K562 (cell line): ENCODE measurements at regions not wholly inside any gene's neighbourhood (a gene's known extent, or its start where the extent isn't known, plus 50 kb on each side); places are given as distances from the start of the nearest gene placed in this dataset.

Experiments
- ATAC-seq: fragments of 200-7000 bp; cut with Tn5 transposase; 3 replicates; pipeline ENCODE4 v1.9.1; 2020; ENCODE audit warnings: moderate library complexity
- BruUV-seq: library from RNA; stranded (reverse); fragments of 400-500 nt; replicated peaks from 2 replicates; lab custom pipeline; 2021; lab: Mats Ljungman, UMichigan
- CTCF ChIA-PET: fragments of 300-600 bp; formaldehyde crosslinking; extraction: SDS; loops from one replicate; lab custom pipeline; 2021; ENCODE audit warnings: low intra/inter-chr PET ratio; lab: Yijun Ruan, JAX
- POLR2A ChIA-PET: fragments of 300-600, 350-650 bp; sonication (Branson Sonifier 250); formaldehyde crosslinking; extraction: SDS; loops from one replicate; lab custom pipeline; 2021; ENCODE audit warnings: antibody characterized with exemption, inconsistent platforms; lab: Yijun Ruan, JAX
- DNase-seq, 4 experiments: peaks; one replicate each; pipeline versions ENCODE4 v3.0.0 to v3.0.0-alpha.2; 2011 to 2018; ENCODE audit warnings: low spot score in 3 of 4, mixed read lengths in 3 of 4; ENCODE audit errors: extremely low read depth in 1 of 4
- FAIRE-seq: peaks from 2 replicates; lab custom pipeline; 2011; peaks lifted over from hg19 to GRCh38; lab: Jason Lieb, UNC
- H2AFZ ChIP-seq: 2 replicates; pipeline ENCODE4 v1.6.0; 2011; ENCODE audit warnings: low read depth, low read length, control low read depth, inconsistent platforms
- H3K27ac ChIP-seq: fragments of 200-600 bp; 3 replicates; pipeline ENCODE4 v1.8.0; 2011; ENCODE audit warnings: low read depth, mild to moderate bottlenecking, control low read depth, inconsistent platforms, low read length, moderate library complexity, mixed read lengths; ENCODE audit errors: extremely low read depth
- H3K27me3 ChIP-seq, 2 experiments: fragments of 300-600 bp in 1 of 2; 2 replicates in 1 of 2; 3 replicates in 1 of 2; pipeline versions ENCODE4 v1.6.0 to v1.8.0; 2011; ENCODE audit warnings: inconsistent platforms in 2 of 2, low read length in 2 of 2, mild to moderate bottlenecking in 1 of 2, mixed read lengths in 1 of 2, moderate library complexity in 1 of 2; ENCODE audit not compliant: control insufficient read depth in 2 of 2, insufficient read depth in 2 of 2
- H3K36me3 ChIP-seq: fragments of 300-600 bp; 3 replicates; pipeline ENCODE4 v1.8.0; 2011; ENCODE audit warnings: mild to moderate bottlenecking, low read length, inconsistent platforms; ENCODE audit not compliant: control insufficient read depth, insufficient read depth
- H3K4me1 ChIP-seq, 2 experiments: fragments of 200-600 bp in 1 of 2; replicated peaks in 1 of 2; 2 replicates in 1 of 2; 3 replicates in 1 of 2; pipeline versions ENCODE4 v1.5.1 to v1.8.0; 2011; ENCODE audit warnings: inconsistent platforms in 2 of 2, low read length in 2 of 2, mild to moderate bottlenecking in 1 of 2, mixed read lengths in 1 of 2, moderate library complexity in 1 of 2; ENCODE audit not compliant: control insufficient read depth in 2 of 2, insufficient read depth in 2 of 2
- H3K4me2 ChIP-seq: 2 replicates; pipeline ENCODE4 v1.6.1; 2011; ENCODE audit warnings: low read length, control low read depth, inconsistent platforms, mixed read lengths; ENCODE audit not compliant: insufficient read depth
- H3K4me3 ChIP-seq: fragments of 200-600 bp; sonication (generic), shearing (Covaris generic); 2 replicates; pipeline ENCODE4 v1.5.1; 2016; ENCODE audit warnings: control low read depth, inconsistent platforms
- H3K79me2 ChIP-seq: fragments of 200-600 bp; 3 replicates; pipeline ENCODE4 v1.8.0; 2011; ENCODE audit warnings: low read length, inconsistent platforms; ENCODE audit not compliant: control insufficient read depth, insufficient read depth
- H3K9ac ChIP-seq, 2 experiments: 2 replicates each; pipeline versions ENCODE4 v1.6.0 to v1.6.1; 2011; ENCODE audit warnings: low read depth in 2 of 2, low read length in 2 of 2, control low read depth in 1 of 2, inconsistent platforms in 1 of 2, mild to moderate bottlenecking in 1 of 2, mixed read lengths in 1 of 2; ENCODE audit not compliant: insufficient read depth in 1 of 2
- H3K9me1 ChIP-seq: one replicate; pipeline ENCODE4 v1.6.0; 2011; ENCODE audit warnings: inconsistent platforms, mild to moderate bottlenecking, low read length, moderate library complexity; ENCODE audit not compliant: control insufficient read depth, insufficient read depth
- H3K9me3 ChIP-seq: replicated peaks from 2 replicates; pipeline ENCODE4 v1.5.1; 2011; ENCODE audit warnings: low read depth, low read length, inconsistent platforms; ENCODE audit not compliant: control insufficient read depth, insufficient read depth
- H4K20me1 ChIP-seq: replicated peaks from 2 replicates; pipeline ENCODE4 v1.6.1; 2011; ENCODE audit warnings: low read length, inconsistent platforms, mixed read lengths; ENCODE audit not compliant: control insufficient read depth, insufficient read depth
- CREB3L1 ChIP-seq: fragments of 450-650 bp; IDR thresholded peaks from 2 replicates; pipeline ENCODE4 v1.6.1; 2014; ENCODE audit warnings: low read depth, mild to moderate bottlenecking, moderate library complexity, borderline replicate concordance
- ELF1 ChIP-seq: fragments of 200-800 bp; sonication (Bioruptor generic); IDR thresholded peaks from 2 replicates; pipeline ENCODE4 v1.6.1; 2016; ENCODE audit warnings: missing genetic modification characterization, missing compliant biosample characterization
- HMG20B ChIP-seq: fragments of 250-450 bp; sonication (Bioruptor Pico); IDR thresholded peaks from 2 replicates; pipeline ENCODE4 v1.5.0; 2021; ENCODE audit warnings: mild to moderate bottlenecking
- KAT2B ChIP-seq: IDR thresholded peaks from one replicate; pipeline ENCODE4 v1.6.1; 2012; ENCODE audit warnings: low read depth, mild to moderate bottlenecking, control low read depth, inconsistent platforms, low read length, moderate library complexity
- MAZ ChIP-seq, 2 experiments: fragments of 450-650 bp in 1 of 2; sonication (generic) in 1 of 2; formaldehyde crosslinking; IDR thresholded peaks in 1 of 2; conservative IDR thresholded peaks in 1 of 2; 2 replicates each; pipeline versions ENCODE4 v1.4.0 to v1.5.0; 2020; ENCODE audit warnings: mild to moderate bottlenecking in 1 of 2, missing genetic modification reagents in 1 of 2
- NR4A1 ChIP-seq, 2 experiments: fragments of 250-450 bp in 1 of 2; fragments of 450-650 bp in 1 of 2; sonication (Bioruptor Pico) in 1 of 2; IDR thresholded peaks; 2 replicates each; pipeline versions ENCODE4 v1.4.0 to v1.6.1; 2016 to 2020; ENCODE audit warnings: mild to moderate bottlenecking in 2 of 2, missing compliant biosample characterization in 1 of 2, missing genetic modification characterization in 1 of 2, moderate library complexity in 1 of 2
- PKNOX1 ChIP-seq: fragments of 450-650 bp; IDR thresholded peaks from 2 replicates; pipeline ENCODE4 v1.6.1; 2016
- TEAD4 ChIP-seq, 2 experiments: sonication (generic) in 1 of 2; formaldehyde crosslinking in 1 of 2; IDR thresholded peaks; 2 replicates each; pipeline versions ENCODE4 v1.6.1 to v1.8.0; 2012 to 2022; ENCODE audit warnings: borderline replicate concordance in 1 of 2, inconsistent platforms in 1 of 2, low read length in 1 of 2, mild to moderate bottlenecking in 1 of 2, missing genetic modification reagents in 1 of 2
- ZNF146 ChIP-seq: IDR thresholded peaks from one replicate; pipeline ENCODE4 v1.6.1; 2018; ENCODE audit warnings: missing compliant biosample characterization; ENCODE audit not compliant: unreplicated experiment
- ZNF586 ChIP-seq: fragments of 450-650 bp; formaldehyde crosslinking; conservative IDR thresholded peaks from 2 replicates; pipeline ENCODE4 v1.4.0; 2020; ENCODE audit warnings: mild to moderate bottlenecking, moderate library complexity
- ZNF592 ChIP-seq: fragments of 450-650 bp; IDR thresholded peaks from 2 replicates; pipeline ENCODE4 v1.6.1; 2017; ENCODE audit warnings: antibody characterized with exemption, mild to moderate bottlenecking
- WGBS: fragments of 100-300 bp; shearing (Covaris generic); methylation state at CpG from one replicate; pipeline ENCODE4 v1.1.6; 2016; ENCODE audit warnings: low coverage, mixed read lengths; ENCODE audit not compliant: insufficient coverage; ENCODE audit errors: missing lambda C conversion rate; 5-methylcytosine and 5-hydroxymethylcytosine counted together
- in situ Hi-C: fragments of 300-500 bp; cut with MboI; formaldehyde crosslinking; loops from 4 replicates; pipeline ENCODE4 v1.15.0; 2018; ENCODE audit warnings: inconsistent platforms, mixed read lengths
- intact Hi-C: fragments of 100-400 bp; cut with micrococcal nuclease; formaldehyde crosslinking; loops from 2 replicates; pipeline ENCODE4 v1.14.2; 2022

- TF ChIP-seq NR4A1 (CRISPR knock-in tag; IDR thresholded peaks at IDR 0.05): no peak
- no peak for TF ChIP-seq NR4A1 (tag; IDR thresholded peaks at IDR 0.05)
- no peak for TF ChIP-seq ZNF586 (CRISPR knock-in tag)
- no peak for TF ChIP-seq HMG20B (CRISPR knock-in tag)
- TF ChIP-seq PKNOX1: no peak
- no peak for TF ChIP-seq KAT2B
- no peak for TF ChIP-seq ZNF146 (CRISPR knock-in tag)
- TF ChIP-seq ELF1 (tag): no peak
- no peak for TF ChIP-seq CREB3L1
- TF ChIP-seq MAZ (CRISPR knock-in tag; conservative IDR thresholded peaks at IDR 0.05 in 1 of 2, IDR thresholded peaks at IDR 0.05 in 1 of 2): no peak
- TF ChIP-seq TEAD4 (IDR thresholded peaks at IDR 0.05; ENCODE audit: low read length): no peak
- TF ChIP-seq TEAD4 (CRISPR knock-in tag; IDR thresholded peaks at IDR 0.05; ENCODE audit: borderline replicate concordance): no peak
- no peak for TF ChIP-seq ZNF592
- no peaks in the 10 kb centered on the region for H3K9me1 ChIP-seq
- no TSS peak for BruUV-seq
- DNase-seq: no peak
- H3K4me1 ChIP-seq: no peaks in the 10 kb centered on the region
- no peaks in the 10 kb centered on the region for H3K36me3 ChIP-seq
- CTCF ChIA-PET: no interaction called here
- H3K79me2 ChIP-seq: no peaks in the 10 kb centered on the region
- 0% methylated on average over 1 of the region's 1 CpG for WGBS
- no peak for FAIRE-seq
- in situ Hi-C loops (no loop called here), intact Hi-C loops (no loop called here)
- H3K9me3 ChIP-seq: no peaks in the 10 kb centered on the region
- no peak overlapping the region for H3K27ac ChIP-seq
- no peak overlapping the region for H2AFZ ChIP-seq
- no peaks in the 10 kb centered on the region for H3K27me3 ChIP-seq
- no peak for ATAC-seq
- H3K4me3 ChIP-seq: no peak overlapping the region
- H3K4me2 ChIP-seq: no peak overlapping the region
- H3K9ac ChIP-seq: no peak overlapping the region
- H4K20me1 ChIP-seq: no peaks in the 10 kb centered on the region
- POLR2A ChIA-PET: no interaction called here
Measured at GRCh38 chr4:104869831-104870230, 276.8 kb upstream of the TET2 start.
